Progenitor cell of endocrine pancreas (in vitro differentiated cells): ENCODE measurements at regions not wholly inside any gene's neighbourhood (a gene's known extent, or its start where the extent isn't known, plus 50 kb on each side); places are given as distances from the start of the nearest gene placed in this dataset.
A peak's percentile ranks its signal among the peaks of the same experiment; 100 is the strongest.

Experiments
- DNase-seq: peaks from one replicate; pipeline ENCODE4 v3.0.0; 2021; ENCODE audit warnings: low spot score; ENCODE audit not compliant: unreplicated experiment
- H3K27ac Mint-ChIP-seq: 2 replicates; pipeline ENCODE4 v1.8.0; 2021; ENCODE audit warnings: mild to moderate bottlenecking, moderate library complexity, mixed read lengths
- H3K27me3 Mint-ChIP-seq: 2 replicates; pipeline ENCODE4 v1.8.0; 2021; ENCODE audit warnings: mixed read lengths
- H3K36me3 Mint-ChIP-seq: 2 replicates; pipeline ENCODE4 v1.8.0; 2022; ENCODE audit warnings: mixed read lengths; ENCODE audit not compliant: insufficient read depth
- H3K4me1 Mint-ChIP-seq: 2 replicates; pipeline ENCODE4 v1.8.0; 2021; ENCODE audit warnings: low read depth, mixed read lengths
- H3K4me3 Mint-ChIP-seq: 2 replicates; pipeline ENCODE4 v1.8.0; 2021; ENCODE audit warnings: low read depth, mild to moderate bottlenecking, moderate library complexity, mixed read lengths
- H3K9me3 Mint-ChIP-seq: 2 replicates; pipeline ENCODE4 v1.8.0; 2021; ENCODE audit warnings: low read depth, mixed read lengths
- CTCF ChIP-seq: fragments of 200-600 bp; sonication (generic); IDR thresholded peaks from one replicate; pipeline ENCODE4 v1.5.0; 2021; ENCODE audit warnings: antibody characterized with exemption, mild to moderate bottlenecking; ENCODE audit not compliant: unreplicated experiment

GRCh38 chr5:129821477-129822131, 73.7 kb downstream of the MINAR2 start:
- Mint-ChIP-seq H3K36me3 (no peaks in the 10 kb centered on the region), H3K27me3 (no peaks in the 10 kb centered on the region), H3K9me3 (peaks cover 2% of the 10 kb centered on the region), H3K4me3 (no peak overlapping the region), H3K27ac (no peak overlapping the region), H3K4me1 (no peaks in the 10 kb centered on the region)
- DNase-seq = no peak
- TF ChIP-seq CTCF = no peak

- no peak for DNase-seq
- Mint-ChIP-seq H3K27ac (no peak overlapping the region), H3K36me3 (no peaks in the 10 kb centered on the region), H3K9me3 (no peaks in the 10 kb centered on the region), H3K4me1 (no peaks in the 10 kb centered on the region), H3K27me3 (peaks cover 2% of the 10 kb centered on the region), H3K4me3 (no peak overlapping the region)
- no peak for TF ChIP-seq CTCF
Observed at GRCh38 chr5:129830288-129830687, 74.0 kb upstream of the CHSY3 start.

- Mint-ChIP-seq H3K9me3 (no peaks in the 10 kb centered on the region), H3K4me3 (no peak overlapping the region), H3K4me1 (no peaks in the 10 kb centered on the region), H3K36me3 (no peaks in the 10 kb centered on the region), H3K27me3 (peaks cover 2% of the 10 kb centered on the region), H3K27ac (no peak overlapping the region)
- no peak for TF ChIP-seq CTCF
- DNase-seq = no peak
Observed at GRCh38 chr5:129836321-129836720, 67.9 kb upstream of the CHSY3 start.

- DNase-seq = no peak
- Mint-ChIP-seq H3K9me3 (no peaks in the 10 kb centered on the region), H3K4me3 (no peak overlapping the region), H3K27ac (no peak overlapping the region), H3K27me3 (no peaks in the 10 kb centered on the region), H3K4me1 (no peaks in the 10 kb centered on the region), H3K36me3 (no peaks in the 10 kb centered on the region)
- no peak for TF ChIP-seq CTCF
Observed at GRCh38 chr5:129844764-129845163, 59.5 kb upstream of the CHSY3 start.

- no peak overlapping the region for H3K27ac Mint-ChIP-seq
- no peaks in the 10 kb centered on the region for H3K9me3 Mint-ChIP-seq
- peak; percentile 97 for TF ChIP-seq CTCF
- peaks cover 8% of the 10 kb centered on the region for H3K27me3 Mint-ChIP-seq
- DNase-seq = peak; percentile 71
- no peaks in the 10 kb centered on the region for H3K4me1 Mint-ChIP-seq
- H3K36me3 Mint-ChIP-seq = no peaks in the 10 kb centered on the region
- no peak overlapping the region for H3K4me3 Mint-ChIP-seq
Observed at GRCh38 chr5:129852747-129853352, 51.4 kb upstream of the CHSY3 start.
